ENCODE measurements at regions not wholly inside any gene's neighbourhood (a gene's known extent, or its start where the extent isn't known, plus 50 kb on each side); places are given as distances from the start of the nearest gene placed in this dataset.

GRCh38 chr4:34709564-34709963, 1534.8 kb downstream of the ARAP2 start:
- POLR2A ChIA-PET (ENCODE audit: partially characterized antibody): no interaction called here
- Histone ChIP-seq H3K27ac (ENCODE audit: low read depth, low read length) (no peak overlapping the region), H3K4me3 (ENCODE audit: low read length in 2 of 2) (no peak overlapping the region), H3K27me3 (ENCODE audit: insufficient read depth, low read length) (no peaks in the 10 kb centered on the region), H3K9me3 (ENCODE audit: control insufficient read depth in 1 of 2, low read length in 2 of 2) (no peaks in the 10 kb centered on the region), H3K36me3 (ENCODE audit: insufficient read depth, low read length) (no peaks in the 10 kb centered on the region), H3K4me1 (ENCODE audit: insufficient read depth, low read length) (no peaks in the 10 kb centered on the region)
- H3K27ac Mint-ChIP-seq: no peak overlapping the region
- no peak overlapping the region for H3K4me3 Mint-ChIP-seq
- no peak for DNase-seq
- H3K4me1 Mint-ChIP-seq: no peaks in the 10 kb centered on the region
- H3K36me3 Mint-ChIP-seq: no peaks in the 10 kb centered on the region
- no peaks in the 10 kb centered on the region for H3K27me3 Mint-ChIP-seq
- CTCF ChIA-PET (ENCODE audit: partially characterized antibody): no interaction called here
- H3K9me3 Mint-ChIP-seq: peaks cover 0 to 31% (median 11%) of the 10 kb centered on the region in 8 donors
- intact Hi-C loops (cut with micrococcal nuclease): no loop called here

DNA sequence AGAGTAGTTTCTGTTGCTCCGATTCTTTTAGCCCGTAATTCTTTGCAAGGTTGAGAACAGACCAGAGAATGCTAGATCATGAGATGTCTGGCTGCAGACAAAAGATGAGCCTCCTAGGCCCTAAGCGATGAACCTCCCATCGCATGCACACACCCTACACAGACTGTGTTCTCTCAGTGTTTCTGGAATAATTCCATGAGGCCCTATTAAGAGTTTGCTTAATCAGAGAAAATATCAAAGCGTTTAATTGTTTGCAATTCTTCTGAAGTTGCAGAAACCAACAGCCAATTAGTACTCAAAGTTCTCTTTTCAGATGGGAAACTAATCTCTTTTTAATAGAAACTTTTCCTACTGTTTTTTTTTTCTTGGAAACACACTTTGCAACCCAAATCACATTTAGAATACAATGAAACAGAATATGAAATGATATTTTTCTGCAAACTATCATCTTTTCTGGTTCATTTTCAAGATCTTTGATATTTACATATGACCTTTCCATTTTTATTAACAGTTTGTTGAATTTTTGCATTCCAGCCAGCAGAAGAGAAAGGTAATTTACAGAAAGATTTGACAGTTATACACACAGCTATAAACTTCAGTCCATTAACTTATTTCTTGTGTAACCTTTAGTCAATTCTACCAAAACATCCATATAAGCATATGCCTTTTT, 1525.6 kb downstream of the ARAP2 start:
- H3K4me1 Mint-ChIP-seq: no peaks in the 10 kb centered on the region
- no peak overlapping the region for H3K27ac ChIP-seq (ENCODE audit: low read depth, low read length)
- no peaks in the 10 kb centered on the region for H3K36me3 Mint-ChIP-seq
- no peaks in the 10 kb centered on the region for H3K4me1 ChIP-seq (ENCODE audit: insufficient read depth, low read length)
- H3K36me3 ChIP-seq (ENCODE audit: insufficient read depth, low read length): no peaks in the 10 kb centered on the region
- ChIA-PET CTCF (ENCODE audit: partially characterized antibody) (no interaction called here), POLR2A (ENCODE audit: partially characterized antibody) (no interaction called here)
- H3K27ac Mint-ChIP-seq: no peak overlapping the region
- DNase-seq: no peak
- no peak overlapping the region for H3K4me3 Mint-ChIP-seq
- H3K4me3 ChIP-seq (ENCODE audit: low read length in 2 of 2): no peak overlapping the region
- H3K9me3 Mint-ChIP-seq: peaks cover 0 to 5% (median under 1%) of the 10 kb centered on the region in 8 donors
- intact Hi-C loops (cut with micrococcal nuclease): no loop called here
- no peaks in the 10 kb centered on the region for H3K9me3 ChIP-seq (ENCODE audit: control insufficient read depth in 1 of 2, low read length in 2 of 2)
- no peaks in the 10 kb centered on the region for H3K27me3 ChIP-seq (ENCODE audit: insufficient read depth, low read length)
- H3K27me3 Mint-ChIP-seq: no peaks in the 10 kb centered on the region

GRCh38 chr4:34720571-34720970, 1523.7 kb downstream of the ARAP2 start:
- Mint-ChIP-seq H3K36me3 (no peaks in the 10 kb centered on the region), H3K27ac (no peak overlapping the region), H3K9me3 (peaks cover 0 to 4% (median under 1%) of the 10 kb centered on the region in 8 donors), H3K4me1 (no peaks in the 10 kb centered on the region), H3K27me3 (no peaks in the 10 kb centered on the region), H3K4me3 (no peak overlapping the region)
- Histone ChIP-seq H3K27ac (ENCODE audit: low read depth, low read length) (no peak overlapping the region), H3K4me1 (ENCODE audit: insufficient read depth, low read length) (no peaks in the 10 kb centered on the region), H3K9me3 (ENCODE audit: control insufficient read depth in 1 of 2, low read length in 2 of 2) (no peaks in the 10 kb centered on the region), H3K27me3 (ENCODE audit: insufficient read depth, low read length) (no peaks in the 10 kb centered on the region), H3K36me3 (ENCODE audit: insufficient read depth, low read length) (no peaks in the 10 kb centered on the region), H3K4me3 (ENCODE audit: low read length in 2 of 2) (no peak overlapping the region)
- POLR2A ChIA-PET (ENCODE audit: partially characterized antibody): no interaction called here
- DNase-seq: no peak
- intact Hi-C loops (cut with micrococcal nuclease): no loop called here
- CTCF ChIA-PET (ENCODE audit: partially characterized antibody): no interaction called here

- no peak overlapping the region for H3K27ac ChIP-seq (ENCODE audit: low read depth, low read length)
- H3K36me3 ChIP-seq (ENCODE audit: insufficient read depth, low read length): no peaks in the 10 kb centered on the region
- intact Hi-C loops (cut with micrococcal nuclease): no loop called here
- CTCF ChIA-PET (ENCODE audit: partially characterized antibody): no interaction called here
- no peaks in the 10 kb centered on the region for H3K27me3 ChIP-seq (ENCODE audit: insufficient read depth, low read length)
- H3K4me1 ChIP-seq (ENCODE audit: insufficient read depth, low read length): no peaks in the 10 kb centered on the region
- POLR2A ChIA-PET (ENCODE audit: partially characterized antibody): no interaction called here
- Mint-ChIP-seq H3K27me3 (no peaks in the 10 kb centered on the region), H3K4me3 (no peak overlapping the region), H3K9me3 (peaks cover 0 to 5% (median 0%) of the 10 kb centered on the region in 8 donors), H3K36me3 (no peaks in the 10 kb centered on the region), H3K4me1 (no peaks in the 10 kb centered on the region), H3K27ac (no peak overlapping the region)
- H3K9me3 ChIP-seq (ENCODE audit: control insufficient read depth in 1 of 2, low read length in 2 of 2): no peaks in the 10 kb centered on the region
- no peak overlapping the region for H3K4me3 ChIP-seq (ENCODE audit: low read length in 2 of 2)
- no peak for DNase-seq
These were observed 1522.5 kb downstream of the ARAP2 start for GRCh38 chr4:34721835-34722234.

DNA sequence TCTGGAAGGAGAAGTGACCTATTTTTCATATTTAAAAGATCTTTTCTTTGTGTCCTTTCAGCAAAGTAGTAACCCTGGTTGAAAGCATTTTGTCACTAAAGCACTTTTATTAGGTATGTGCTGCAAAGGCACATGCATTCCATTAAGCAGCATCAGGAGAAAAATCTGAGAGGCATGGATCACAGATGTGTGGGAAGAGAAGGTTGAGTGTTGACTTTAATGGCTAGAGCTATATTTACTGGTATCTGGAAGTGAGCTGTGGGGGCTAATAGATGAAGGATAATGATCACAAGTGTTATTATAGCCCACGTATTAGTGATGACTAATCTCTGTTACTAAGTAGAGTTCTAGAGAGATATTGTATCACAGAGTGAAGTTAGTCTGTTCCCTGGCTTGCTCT, 1520.7 kb downstream of the ARAP2 start:
- intact Hi-C loops (cut with micrococcal nuclease): no loop called here
- Mint-ChIP-seq H3K9me3 (peaks cover 0 to 4% (median 1%) of the 10 kb centered on the region in 8 donors), H3K4me3 (no peak overlapping the region), H3K4me1 (no peaks in the 10 kb centered on the region), H3K27me3 (no peaks in the 10 kb centered on the region), H3K27ac (no peak overlapping the region), H3K36me3 (no peaks in the 10 kb centered on the region)
- H3K4me1 ChIP-seq (ENCODE audit: insufficient read depth, low read length): no peaks in the 10 kb centered on the region
- H3K9me3 ChIP-seq (ENCODE audit: control insufficient read depth in 1 of 2, low read length in 2 of 2): no peaks in the 10 kb centered on the region
- no peak for DNase-seq
- ChIA-PET CTCF (ENCODE audit: partially characterized antibody) (no interaction called here), POLR2A (ENCODE audit: partially characterized antibody) (no interaction called here)
- H3K27ac ChIP-seq (ENCODE audit: low read depth, low read length): no peak overlapping the region
- no peak overlapping the region for H3K4me3 ChIP-seq (ENCODE audit: low read length in 2 of 2)
- H3K27me3 ChIP-seq (ENCODE audit: insufficient read depth, low read length): no peaks in the 10 kb centered on the region
- no peaks in the 10 kb centered on the region for H3K36me3 ChIP-seq (ENCODE audit: insufficient read depth, low read length)

- H3K9me3 ChIP-seq (ENCODE audit: control insufficient read depth in 1 of 2, low read length in 2 of 2): no peaks in the 10 kb centered on the region
- POLR2A ChIA-PET (ENCODE audit: partially characterized antibody): no interaction called here
- H3K27ac Mint-ChIP-seq: no peak overlapping the region
- no peak overlapping the region for H3K4me3 Mint-ChIP-seq
- no peaks in the 10 kb centered on the region for H3K36me3 ChIP-seq (ENCODE audit: insufficient read depth, low read length)
- no peaks in the 10 kb centered on the region for H3K36me3 Mint-ChIP-seq
- DNase-seq: no peak
- H3K9me3 Mint-ChIP-seq: peaks cover 0 to 5% (median 1%) of the 10 kb centered on the region in 8 donors
- no peaks in the 10 kb centered on the region for H3K27me3 ChIP-seq (ENCODE audit: insufficient read depth, low read length)
- H3K27ac ChIP-seq (ENCODE audit: low read depth, low read length): no peak overlapping the region
- no peaks in the 10 kb centered on the region for H3K4me1 ChIP-seq (ENCODE audit: insufficient read depth, low read length)
- no peaks in the 10 kb centered on the region for H3K4me1 Mint-ChIP-seq
- no peak overlapping the region for H3K4me3 ChIP-seq (ENCODE audit: low read length in 2 of 2)
- CTCF ChIA-PET (ENCODE audit: partially characterized antibody): no interaction called here
- no peaks in the 10 kb centered on the region for H3K27me3 Mint-ChIP-seq
- intact Hi-C loops (cut with micrococcal nuclease): no loop called here
These were observed 1519.8 kb downstream of the ARAP2 start for GRCh38 chr4:34724491-34724890.

DNA sequence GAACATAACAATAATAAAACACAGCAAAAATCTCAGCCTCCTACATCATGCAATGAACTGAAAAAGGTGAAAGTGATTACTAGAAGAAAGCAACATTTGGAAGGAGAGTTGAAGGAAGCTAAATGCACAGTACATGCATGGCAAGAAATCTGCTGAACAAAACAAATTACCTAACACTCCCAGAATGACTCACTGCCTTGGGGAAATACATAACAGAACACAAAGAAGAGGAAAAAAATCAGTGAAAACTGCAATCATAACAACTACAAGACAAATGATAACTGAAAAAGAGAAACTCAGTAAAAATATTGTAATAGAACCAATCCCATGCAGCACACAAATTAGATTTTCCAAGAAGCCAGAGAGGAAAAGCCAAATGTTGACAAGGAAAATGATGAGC, 1513.2 kb downstream of the ARAP2 start:
- no peaks in the 10 kb centered on the region for H3K4me1 ChIP-seq (ENCODE audit: insufficient read depth, low read length)
- ChIA-PET POLR2A (ENCODE audit: partially characterized antibody) (no interaction called here), CTCF (ENCODE audit: partially characterized antibody) (no interaction called here)
- Mint-ChIP-seq H3K4me3 (no peak overlapping the region), H3K36me3 (no peaks in the 10 kb centered on the region), H3K9me3 (peaks cover 0 to 13% (median 4%) of the 10 kb centered on the region in 8 donors), H3K27ac (no peak overlapping the region), H3K4me1 (no peaks in the 10 kb centered on the region), H3K27me3 (no peaks in the 10 kb centered on the region)
- no peak for DNase-seq
- intact Hi-C loops (cut with micrococcal nuclease): no loop called here
- no peaks in the 10 kb centered on the region for H3K27me3 ChIP-seq (ENCODE audit: insufficient read depth, low read length)
- no peak overlapping the region for H3K4me3 ChIP-seq (ENCODE audit: low read length in 2 of 2)
- H3K36me3 ChIP-seq (ENCODE audit: insufficient read depth, low read length): no peaks in the 10 kb centered on the region
- H3K27ac ChIP-seq (ENCODE audit: low read depth, low read length): no peak overlapping the region
- no peaks in the 10 kb centered on the region for H3K9me3 ChIP-seq (ENCODE audit: control insufficient read depth in 1 of 2, low read length in 2 of 2)
